ENCODE measurements at regions not wholly inside any gene's neighbourhood (a gene's known extent, or its start where the extent isn't known, plus 50 kb on each side); places are given as distances from the start of the nearest gene placed in this dataset.

DNA sequence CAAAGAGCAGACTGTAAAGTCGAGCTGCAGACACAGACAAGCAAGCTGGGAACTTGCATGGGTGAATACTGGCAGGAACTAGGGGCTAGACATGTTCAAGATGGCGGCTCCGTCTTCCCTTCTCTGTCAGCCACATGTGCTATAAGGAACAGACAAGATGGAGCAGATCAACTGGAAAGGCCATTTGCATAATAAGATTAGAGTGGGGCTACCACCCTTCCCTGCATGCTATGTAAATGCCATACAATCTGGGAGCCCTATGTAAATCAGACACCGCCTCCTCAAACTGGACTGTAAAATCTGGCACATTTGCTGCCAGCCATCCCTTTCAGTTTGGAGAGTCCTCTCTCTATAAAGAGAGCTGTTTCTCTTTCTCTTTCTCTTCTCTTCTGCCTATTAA, 640.1 kb upstream of the CDH8 start:
- H3K27ac ChIP-seq = no peak overlapping the region
- no peak overlapping the region for H3K4me3 ChIP-seq
- TF ChIP-seq, protein P1, sequence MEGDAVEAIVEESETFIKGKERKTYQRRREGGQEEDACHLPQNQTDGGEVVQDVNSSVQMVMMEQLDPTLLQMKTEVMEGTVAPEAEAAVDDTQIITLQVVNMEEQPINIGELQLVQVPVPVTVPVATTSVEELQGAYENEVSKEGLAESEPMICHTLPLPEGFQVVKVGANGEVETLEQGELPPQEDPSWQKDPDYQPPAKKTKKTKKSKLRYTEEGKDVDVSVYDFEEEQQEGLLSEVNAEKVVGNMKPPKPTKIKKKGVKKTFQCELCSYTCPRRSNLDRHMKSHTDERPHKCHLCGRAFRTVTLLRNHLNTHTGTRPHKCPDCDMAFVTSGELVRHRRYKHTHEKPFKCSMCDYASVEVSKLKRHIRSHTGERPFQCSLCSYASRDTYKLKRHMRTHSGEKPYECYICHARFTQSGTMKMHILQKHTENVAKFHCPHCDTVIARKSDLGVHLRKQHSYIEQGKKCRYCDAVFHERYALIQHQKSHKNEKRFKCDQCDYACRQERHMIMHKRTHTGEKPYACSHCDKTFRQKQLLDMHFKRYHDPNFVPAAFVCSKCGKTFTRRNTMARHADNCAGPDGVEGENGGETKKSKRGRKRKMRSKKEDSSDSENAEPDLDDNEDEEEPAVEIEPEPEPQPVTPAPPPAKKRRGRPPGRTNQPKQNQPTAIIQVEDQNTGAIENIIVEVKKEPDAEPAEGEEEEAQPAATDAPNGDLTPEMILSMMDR (IDR thresholded peaks at IDR 0.05) = no peak
- no peak for DNase-seq (ENCODE audit: low spot score)

DNA sequence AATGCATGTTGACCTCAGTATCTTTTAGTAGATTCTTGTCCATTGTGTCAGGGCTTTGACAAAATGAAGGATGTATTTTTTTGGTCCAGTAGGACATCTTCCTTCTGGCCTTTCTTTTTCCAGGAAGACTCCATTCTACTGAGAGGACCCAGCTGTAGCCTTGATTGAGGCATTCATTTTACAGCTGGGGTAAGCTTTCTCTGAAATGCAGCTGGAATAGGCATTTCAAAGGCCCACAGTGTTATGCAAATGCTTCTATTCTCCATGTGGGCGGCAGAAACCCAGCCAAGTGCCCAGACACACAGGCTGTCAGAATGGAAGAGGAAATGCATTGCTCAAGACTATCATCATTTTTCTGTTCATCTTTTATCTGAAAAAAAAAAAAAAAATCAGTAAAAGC, 629.0 kb upstream of the CDH8 start:
- TF ChIP-seq, protein P1 (IDR thresholded peaks at IDR 0.05) = no peak
- DNase-seq (ENCODE audit: low spot score) = no peak
- no peak overlapping the region for H3K27ac ChIP-seq
- H3K4me3 ChIP-seq = no peak overlapping the region

DNA sequence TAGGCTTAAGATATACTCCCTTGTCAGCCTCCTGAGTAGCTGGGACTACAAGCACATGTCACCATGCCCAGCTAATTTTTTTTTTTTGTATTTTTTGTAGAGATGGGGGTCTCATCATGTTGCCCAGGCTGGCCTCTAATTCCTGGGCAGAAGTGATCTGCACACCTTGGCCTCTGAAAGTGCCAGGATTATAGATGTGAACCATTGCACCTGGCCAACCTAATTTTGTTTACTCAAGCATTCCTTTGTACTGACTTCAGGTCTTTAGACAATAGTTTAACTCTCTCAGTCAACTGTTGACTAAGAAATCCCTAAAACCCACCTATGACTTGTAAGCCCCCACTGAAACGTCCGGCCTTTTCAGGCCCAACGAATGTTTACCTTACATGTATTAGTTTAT, 628.3 kb upstream of the CDH8 start:
- DNase-seq (ENCODE audit: low spot score) = no peak
- TF ChIP-seq, protein P1 (IDR thresholded peaks at IDR 0.05) = no peak
- Histone ChIP-seq H3K4me3 (no peak overlapping the region), H3K27ac (no peak overlapping the region)

DNA sequence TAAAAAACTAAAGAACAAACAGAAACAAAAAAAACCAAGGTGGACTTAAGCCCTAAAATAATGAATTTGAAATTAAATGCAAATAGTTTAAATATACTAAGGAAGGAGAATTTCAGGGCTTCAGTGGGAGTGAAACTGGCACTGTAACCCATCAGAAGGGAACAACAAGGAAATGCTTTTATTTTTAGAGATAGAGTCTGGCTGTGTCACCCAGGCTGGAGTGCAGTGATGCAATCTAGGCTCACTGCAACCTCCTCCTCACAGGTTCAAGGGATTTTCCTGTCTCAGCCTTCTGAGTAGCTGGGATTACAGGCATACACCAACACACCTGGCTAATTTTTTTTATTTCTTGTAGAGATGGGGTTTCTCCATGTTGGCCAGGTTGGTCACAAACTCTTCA, 625.2 kb upstream of the CDH8 start:
- no peak for DNase-seq (ENCODE audit: low spot score)
- TF ChIP-seq, protein P1 (IDR thresholded peaks at IDR 0.05) = no peak
- H3K4me3 ChIP-seq = no peak overlapping the region
- H3K27ac ChIP-seq = no peak overlapping the region

DNA sequence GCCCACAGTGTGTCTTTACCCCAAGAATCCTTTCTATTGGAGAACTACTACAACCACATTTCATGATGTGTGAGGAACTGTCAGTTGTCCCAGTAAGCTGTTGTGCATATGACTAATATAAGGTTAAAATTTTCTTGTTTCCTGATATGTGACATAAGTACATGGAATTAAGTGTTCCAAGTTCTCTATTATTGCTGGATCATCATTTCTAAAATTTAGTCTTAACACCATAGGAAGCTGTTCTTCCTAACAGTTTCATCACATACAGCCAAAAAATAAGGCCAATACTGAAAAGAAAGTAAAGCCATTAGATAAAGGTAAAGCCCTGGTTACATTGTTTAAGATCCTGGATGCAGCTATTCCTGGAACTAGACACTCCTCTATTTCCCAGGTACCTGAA, 620.9 kb upstream of the CDH8 start:
- H3K27ac ChIP-seq = no peak overlapping the region
- H3K4me3 ChIP-seq = no peak overlapping the region
- DNase-seq (ENCODE audit: low spot score) = no peak
- TF ChIP-seq, protein P1 (IDR thresholded peaks at IDR 0.05) = no peak

DNA sequence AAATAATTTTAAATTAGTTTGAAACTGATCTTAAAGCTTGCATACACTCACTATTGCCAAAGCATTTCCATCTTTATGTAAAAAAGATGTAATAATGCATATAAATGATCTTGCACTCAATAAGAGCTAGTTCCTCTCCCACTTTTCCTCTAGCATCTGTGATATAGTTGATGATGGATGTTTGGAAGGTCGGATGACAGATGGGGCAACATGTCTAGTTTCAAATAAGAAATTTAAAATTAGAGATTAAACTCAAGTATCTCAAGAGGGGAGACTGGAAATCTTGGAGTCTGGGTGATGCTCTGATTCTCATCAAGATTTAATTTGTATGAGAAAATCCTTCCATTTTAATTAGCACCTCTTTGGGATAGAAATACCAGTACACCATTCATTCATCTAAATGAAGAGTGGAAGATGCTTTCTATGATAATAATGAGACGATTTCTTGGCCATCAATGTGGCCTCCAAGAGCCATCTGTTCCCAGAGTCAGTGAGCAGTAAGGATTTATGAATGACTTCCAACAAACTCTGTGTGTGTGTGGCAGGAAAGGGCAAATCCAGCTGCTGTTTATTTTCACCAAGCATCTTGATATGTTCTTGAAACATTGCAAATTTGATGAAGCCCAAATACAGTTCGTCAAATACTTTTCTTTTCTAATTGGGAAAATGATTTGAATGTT, 616.3 kb upstream of the CDH8 start:
- TF ChIP-seq, protein P1 (IDR thresholded peaks at IDR 0.05) = no peak
- H3K4me3 ChIP-seq = no peak overlapping the region
- H3K27ac ChIP-seq = no peak overlapping the region
- no peak for DNase-seq (ENCODE audit: low spot score)

DNA sequence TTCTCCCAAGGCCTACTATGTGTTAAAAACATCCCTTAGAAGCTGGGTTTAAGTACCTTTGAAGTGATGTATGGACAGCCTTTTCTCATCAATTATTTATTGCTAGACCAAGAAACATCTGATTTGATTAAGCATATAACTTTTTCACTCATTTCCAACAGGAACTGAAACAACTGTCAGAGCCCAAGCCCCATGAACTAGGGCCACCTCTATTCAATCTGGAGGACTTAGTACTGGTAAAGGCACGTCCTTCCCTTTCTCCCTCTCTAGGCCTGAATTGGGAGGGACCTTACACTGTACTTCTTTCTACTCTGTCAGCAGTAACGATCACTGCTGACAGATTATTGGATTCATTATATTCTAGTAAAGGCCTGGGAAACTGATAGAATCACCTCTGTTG, 612.0 kb upstream of the CDH8 start:
- TF ChIP-seq, protein P1 (IDR thresholded peaks at IDR 0.05) = no peak
- H3K27ac ChIP-seq = no peak overlapping the region
- DNase-seq (ENCODE audit: low spot score) = no peak
- no peak overlapping the region for H3K4me3 ChIP-seq
